Upper lobe of left lung (tissue), 6 donors: ENCODE measurements at regions not wholly inside any gene's neighbourhood (a gene's known extent, or its start where the extent isn't known, plus 50 kb on each side); places are given as distances from the start of the nearest gene placed in this dataset.

Experiments
- ATAC-seq, 2 donors: fragments of 200-7000 bp; cut with Tn5 transposase; one replicate each; pipeline ENCODE4 v1.9.1; 2022; ENCODE audit warnings: mild to moderate bottlenecking in 2 of 2, moderate library complexity in 2 of 2; ENCODE audit not compliant: low FRiP score in 2 of 2
- DNase-seq, 2 donors: peaks; one replicate each; pipeline ENCODE4 v3.0.0-alpha.2; 2019 to 2020
- H3K27ac ChIP-seq, 4 donors: fragments of 200-600 bp; sonication (generic); one replicate each; pipeline ENCODE4 v1.5.1; 2016 to 2019
- H3K27me3 ChIP-seq, 4 donors: fragments of 200-600 bp; sonication (generic); one replicate each; pipeline ENCODE4 v1.5.1; 2017 to 2019
- H3K36me3 ChIP-seq, 4 donors: fragments of 200-600 bp; sonication (generic); one replicate each; pipeline ENCODE4 v1.5.1; 2016 to 2019
- H3K4me1 ChIP-seq, 4 donors: fragments of 200-600 bp; sonication (generic); one replicate each; pipeline ENCODE4 v1.5.1; 2018 to 2019
- H3K4me3 ChIP-seq, 4 donors: fragments of 200-600 bp; sonication (generic); one replicate each; pipeline ENCODE4 v1.5.1; 2017 to 2019; ENCODE audit warnings: mild to moderate bottlenecking in 2 of 4, moderate library complexity in 1 of 4
- H3K9me3 ChIP-seq, 4 donors: fragments of 200-600 bp; sonication (generic); one replicate each; pipeline ENCODE4 v1.5.1; 2018 to 2019
- CTCF ChIP-seq, 6 experiments: fragments of 450-650 bp in 4 of 6; fragments of 200-600 bp in 2 of 6; sonication (generic) in 2 of 6; IDR thresholded peaks; one replicate each; pipeline ENCODE4 v1.5.1; 2016 to 2019; ENCODE audit warnings: antibody characterized with exemption in 6 of 6
- EP300 ChIP-seq, 4 donors: sonication (generic); formaldehyde crosslinking; IDR thresholded peaks; one replicate each; pipeline ENCODE4 v1.5.1; 2017; ENCODE audit warnings: antibody characterized with exemption in 4 of 4, control low read depth in 2 of 4
- POLR2A ChIP-seq, 4 donors: fragments of 450-650 bp; IDR thresholded peaks; one replicate each; pipeline ENCODE4 v1.5.1; 2016 to 2017; ENCODE audit warnings: antibody characterized with exemption in 4 of 4, mild to moderate bottlenecking in 2 of 4
- POLR2AphosphoS5 ChIP-seq, 2 donors: sonication (generic); formaldehyde crosslinking; IDR thresholded peaks; one replicate each; pipeline ENCODE4 v1.5.1; 2017; ENCODE audit warnings: antibody characterized with exemption in 2 of 2
- WGBS, 2 donors: methylation state at CpG; one replicate each; pipeline ENCODE4 v1.1.5; 2017 to 2018; 5-methylcytosine and 5-hydroxymethylcytosine counted together
- donor health status: DM: no; HTN: no; CAD: no; lungs with moderate emphysema.
- donor health status: DM: no; HTN: yes; CAD: no; lungs with severe emphysema.

GRCh38 chr20:39248171-39248861, 286.2 kb downstream of the DHX35 start:
- no peak overlapping the region for H3K4me3 ChIP-seq
- no peak for TF ChIP-seq POLR2AphosphoS5 (IDR thresholded peaks at IDR 0.05)
- TF ChIP-seq POLR2A (IDR thresholded peaks at IDR 0.05), result no peak
- no peak for TF ChIP-seq CTCF (IDR thresholded peaks at IDR 0.05)
- no peak for TF ChIP-seq EP300 (IDR thresholded peaks at IDR 0.05)
- no peaks in the 10 kb centered on the region for H3K9me3 ChIP-seq
- ATAC-seq (no peak), DNase-seq (no peak)
- H3K27me3 ChIP-seq, result no peaks in the 10 kb centered on the region
- H3K36me3 ChIP-seq, result no peaks in the 10 kb centered on the region
- H3K4me1 ChIP-seq, result no peaks in the 10 kb centered on the region
- 80 to 82% methylated on average over 14 to 15 of the region's 15 CpGs for WGBS, 2 donors
- H3K27ac ChIP-seq, result no peak overlapping the region

- ATAC-seq (no peak), DNase-seq (no peak)
- H3K4me1 ChIP-seq, result no peaks in the 10 kb centered on the region
- no peak for TF ChIP-seq CTCF (IDR thresholded peaks at IDR 0.05)
- TF ChIP-seq EP300 (IDR thresholded peaks at IDR 0.05), result no peak
- TF ChIP-seq POLR2AphosphoS5 (IDR thresholded peaks at IDR 0.05), result no peak
- no peak for TF ChIP-seq POLR2A (IDR thresholded peaks at IDR 0.05)
- H3K4me3 ChIP-seq, result no peak overlapping the region
- H3K9me3 ChIP-seq, result no peaks in the 10 kb centered on the region
- H3K27ac ChIP-seq, result no peak overlapping the region
- no peaks in the 10 kb centered on the region for H3K36me3 ChIP-seq
- 79 to 87% methylated on average over 4 of the region's 4 CpGs for WGBS, 2 donors
- H3K27me3 ChIP-seq, result no peaks in the 10 kb centered on the region
Observed at GRCh38 chr20:39246436-39246835, 284.3 kb downstream of the DHX35 start.

GRCh38 chr20:39245685-39246311, 283.7 kb downstream of the DHX35 start:
- no peaks in the 10 kb centered on the region for H3K36me3 ChIP-seq
- WGBS, 2 donors, result 71 to 86% methylated on average over 1 of the region's 1 CpG

GRCh38 chr20:39243962-39244361, 281.8 kb downstream of the DHX35 start:
- Histone ChIP-seq H3K4me3 (no peak overlapping the region), H3K9me3 (no peaks in the 10 kb centered on the region), H3K27me3 (no peaks in the 10 kb centered on the region), H3K27ac (no peak overlapping the region), H3K4me1 (no peaks in the 10 kb centered on the region), H3K36me3 (no peaks in the 10 kb centered on the region)
- no peak for TF ChIP-seq EP300 (IDR thresholded peaks at IDR 0.05)
- no peak for TF ChIP-seq POLR2A (IDR thresholded peaks at IDR 0.05)
- TF ChIP-seq POLR2AphosphoS5 (IDR thresholded peaks at IDR 0.05), result no peak
- no peak for TF ChIP-seq CTCF (IDR thresholded peaks at IDR 0.05)
- 89 to 94% methylated on average over 1 of the region's 1 CpG for WGBS, 2 donors
- DNase-seq, result no peak
- ATAC-seq, result no peak

More at GRCh38 chr20:39245685-39246311, 283.7 kb downstream of the DHX35 start:
- TF ChIP-seq CTCF (IDR thresholded peaks at IDR 0.05), result no peak
- no peak for TF ChIP-seq EP300 (IDR thresholded peaks at IDR 0.05)
- no peak for TF ChIP-seq POLR2A (IDR thresholded peaks at IDR 0.05)
- no peak overlapping the region for H3K4me3 ChIP-seq
- H3K27me3 ChIP-seq, result no peaks in the 10 kb centered on the region
- DNase-seq, result no peak
- no peak overlapping the region for H3K27ac ChIP-seq
- no peaks in the 10 kb centered on the region for H3K4me1 ChIP-seq
- H3K9me3 ChIP-seq, result no peaks in the 10 kb centered on the region
- ATAC-seq, result no peak

- no peak overlapping the region for H3K4me3 ChIP-seq
- H3K4me1 ChIP-seq, result no peaks in the 10 kb centered on the region
- DNase-seq (no peak), ATAC-seq (no peak)
- H3K27me3 ChIP-seq, result no peaks in the 10 kb centered on the region
- H3K9me3 ChIP-seq, result no peaks in the 10 kb centered on the region
- no peak overlapping the region for H3K27ac ChIP-seq
- H3K36me3 ChIP-seq, result no peaks in the 10 kb centered on the region
- TF ChIP-seq POLR2A (IDR thresholded peaks at IDR 0.05) (no peak), EP300 (IDR thresholded peaks at IDR 0.05) (no peak), CTCF (IDR thresholded peaks at IDR 0.05) (no peak), POLR2AphosphoS5 (IDR thresholded peaks at IDR 0.05) (no peak)
Observed at GRCh38 chr20:39242614-39243013, 280.5 kb downstream of the DHX35 start.
